Right kidney (tissue), 1 donor: ENCODE measurements at regions not wholly inside any gene's neighbourhood (a gene's known extent, or its start where the extent isn't known, plus 50 kb on each side); places are given as distances from the start of the nearest gene placed in this dataset.
A peak's percentile ranks its signal among the peaks of the same experiment; 100 is the strongest.
"Not testable (repeated sequence)": the region's sequence is repeated elsewhere in the genome, so short reads cannot be mapped to it uniquely, and the experiment has no call there.

Experiments
- DNase-seq: peaks from one replicate; pipeline ENCODE4 v3.0.0-alpha.2; 2016

GRCh38 chr17:77526259-77526711 lies 385.5 kb downstream of the SEC14L1 start:
- no peak for DNase-seq

GRCh38 chr17:77526728-77527350 lies 386.1 kb downstream of the SEC14L1 start:
- DNase-seq, result no peak

- DNase-seq, result no peak
Measured at GRCh38 chr17:77527409-77527808, 386.6 kb downstream of the SEC14L1 start.

- peak; percentile 43 for DNase-seq
Measured at GRCh38 chr17:77527836-77528505, 387.2 kb downstream of the SEC14L1 start.

- peak; percentile 74 for DNase-seq
Measured at GRCh38 chr17:77528516-77529327, 388.0 kb downstream of the SEC14L1 start.

- no peak for DNase-seq
Measured at GRCh38 chr17:77529328-77529650, 388.5 kb downstream of the SEC14L1 start.

GRCh38 chr17:77530591-77530990 lies 389.8 kb downstream of the SEC14L1 start:
- DNase-seq, result no peak

- DNase-seq, result no peak
Measured at GRCh38 chr17:77531002-77531401, 390.2 kb downstream of the SEC14L1 start.

- DNase-seq, result no peak
Measured at GRCh38 chr17:77531641-77532040, 390.9 kb downstream of the SEC14L1 start.

GRCh38 chr17:77533697-77534096 lies 392.9 kb downstream of the SEC14L1 start:
- not testable (repeated sequence) for DNase-seq

GRCh38 chr17:77534137-77534536 lies 393.4 kb downstream of the SEC14L1 start:
- no peak for DNase-seq

GRCh38 chr17:77535435-77535834 lies 394.7 kb downstream of the SEC14L1 start:
- no peak for DNase-seq

- DNase-seq, result no peak
Measured at GRCh38 chr17:77535892-77536291, 395.1 kb downstream of the SEC14L1 start.

- no peak for DNase-seq
Measured at GRCh38 chr17:77537566-77537965, 396.8 kb downstream of the SEC14L1 start.

- no peak for DNase-seq
Measured at GRCh38 chr17:77540531-77540930, 399.8 kb downstream of the SEC14L1 start.

- no peak for DNase-seq
Measured at GRCh38 chr17:77540975-77541374, 400.2 kb downstream of the SEC14L1 start.

GRCh38 chr17:77542011-77542410 lies 401.2 kb downstream of the SEC14L1 start:
- no peak for DNase-seq

GRCh38 chr17:77542551-77543490 lies 402.1 kb downstream of the SEC14L1 start:
- peak; percentile 68 for DNase-seq

- DNase-seq, result no peak
Measured at GRCh38 chr17:77543801-77544200, 403.0 kb downstream of the SEC14L1 start.

- no peak for DNase-seq
Measured at GRCh38 chr17:77544347-77545110, 403.8 kb downstream of the SEC14L1 start.

- DNase-seq, result peak; percentile 40
Measured at GRCh38 chr17:77546772-77547241, 406.0 kb downstream of the SEC14L1 start.
